Testis (tissue), 2 donors: ENCODE measurements at regions not wholly inside any gene's neighbourhood (a gene's known extent, or its start where the extent isn't known, plus 50 kb on each side); places are given as distances from the start of the nearest gene placed in this dataset.

Experiments used
- CTCF ChIP-seq, 3 experiments: fragments of 450-650 bp in 2 of 3; fragments of 200-600 bp in 1 of 3; sonication (generic) in 1 of 3; IDR thresholded peaks; one replicate each; pipeline ENCODE4 v1.5.1; 2016 to 2019; ENCODE audit warnings: antibody characterized with exemption in 3 of 3, mild to moderate bottlenecking in 2 of 3, moderate library complexity in 1 of 3
- POLR2A ChIP-seq: fragments of 450-650 bp; IDR thresholded peaks from one replicate; pipeline ENCODE4 v1.6.1; 2017; ENCODE audit warnings: antibody characterized with exemption, mild to moderate bottlenecking, moderate library complexity

DNA sequence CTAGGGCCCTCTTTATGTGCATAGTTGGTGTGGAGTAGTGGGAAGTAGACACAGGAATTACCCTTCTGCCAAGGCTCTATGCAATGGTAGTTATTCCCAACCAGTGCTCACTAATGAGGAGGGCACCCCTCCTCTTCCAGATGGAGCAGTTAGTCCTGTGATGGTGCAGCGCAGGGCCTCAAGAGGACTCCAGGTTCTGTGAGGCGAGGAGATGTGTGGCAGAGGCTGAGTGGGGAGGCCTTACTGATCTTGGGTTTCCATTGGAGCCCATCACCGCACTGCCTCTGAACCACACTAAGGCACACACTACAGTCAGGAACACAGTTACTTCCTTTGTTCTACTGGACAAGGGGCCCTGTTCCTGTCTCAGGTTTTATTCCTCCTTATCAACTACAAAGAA is 122.5 kb upstream of the POU3F1 start:
- TF ChIP-seq POLR2A (no peak), CTCF (IDR thresholded peaks at IDR 0.05) (no peak)
